ENCODE measurements at regions not wholly inside any gene's neighbourhood (a gene's known extent, or its start where the extent isn't known, plus 50 kb on each side); places are given as distances from the start of the nearest gene placed in this dataset.

DNA sequence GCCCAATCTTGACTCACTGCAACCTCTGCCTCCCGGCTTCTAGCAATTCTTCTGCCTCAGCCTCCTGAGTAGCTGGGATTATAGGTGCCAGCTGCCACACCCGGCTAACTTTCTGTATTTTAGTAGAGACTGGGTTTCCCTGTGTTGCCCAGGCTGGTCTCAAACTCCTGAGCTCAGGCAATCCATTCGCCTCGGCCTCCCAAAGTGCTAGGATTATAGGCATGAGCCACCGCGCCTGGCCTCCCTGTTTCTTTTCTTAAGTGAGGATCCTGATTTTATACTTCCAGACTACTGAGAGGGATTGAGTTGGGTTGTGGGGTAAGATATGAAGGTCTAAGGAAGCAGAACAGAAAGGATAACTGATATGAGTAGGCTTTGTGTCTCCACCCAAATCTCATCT, 106.8 kb downstream of the CNTN3 start:
- DNase-seq (ENCODE audit: low read depth), result no peak

DNA sequence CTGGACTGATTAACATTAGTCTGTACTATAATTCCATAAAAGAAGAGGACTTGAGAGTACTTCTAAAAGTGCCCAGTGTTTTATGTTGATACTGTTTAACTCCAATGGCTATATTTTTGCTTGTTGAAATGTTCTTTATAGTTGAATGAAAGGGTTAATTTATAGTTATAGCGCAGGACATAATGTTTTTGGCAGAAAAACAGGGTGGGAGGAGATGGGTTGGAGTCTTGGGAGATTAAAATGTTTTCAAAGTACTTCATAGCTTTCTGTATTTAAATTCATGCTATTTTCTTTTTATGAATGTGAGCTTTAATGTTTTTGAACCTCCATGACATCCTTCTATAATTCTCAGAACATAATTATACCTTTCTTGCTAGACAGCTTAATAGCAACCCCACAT, 108.2 kb downstream of the CNTN3 start:
- DNase-seq (ENCODE audit: low read depth), result no peak

DNA sequence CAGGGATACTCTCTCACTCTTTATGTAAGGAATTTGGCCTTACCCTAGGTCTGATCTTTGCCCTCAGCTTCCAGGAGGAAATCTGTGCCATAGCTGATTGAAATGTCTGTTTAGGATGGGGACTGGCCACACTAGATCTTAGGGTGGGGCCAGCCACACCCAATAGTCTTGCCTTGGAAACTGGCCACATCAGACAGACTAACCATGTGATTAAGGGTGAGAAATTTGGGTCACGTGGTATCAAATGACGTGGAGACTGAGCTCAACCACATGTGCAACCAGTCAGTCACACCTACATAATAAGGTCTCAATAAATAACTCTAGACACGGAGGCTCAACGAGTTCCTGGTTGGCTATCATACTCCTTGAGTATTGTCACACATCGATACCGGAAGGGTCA, 113.5 kb downstream of the CNTN3 start:
- DNase-seq (ENCODE audit: low read depth), result no peak

DNA sequence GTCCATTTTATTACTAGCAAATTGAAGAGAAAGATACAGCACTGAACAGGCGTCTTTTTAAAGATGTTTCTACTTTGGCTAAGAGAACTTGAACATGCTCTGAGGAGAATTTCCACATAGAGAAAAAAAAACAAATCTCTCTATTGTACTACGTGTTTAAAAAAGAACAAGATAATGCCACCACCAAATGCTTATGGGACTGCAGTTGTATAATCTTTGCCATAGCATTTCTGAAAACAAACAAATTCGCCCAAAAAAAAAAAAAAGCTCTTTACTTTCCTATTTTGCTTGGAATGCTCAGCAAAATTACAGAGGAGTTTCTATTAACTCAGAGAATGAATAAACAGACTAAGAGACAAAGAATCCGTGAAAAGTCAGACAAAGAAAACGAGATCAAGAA, 114.2 kb downstream of the CNTN3 start:
- DNase-seq (ENCODE audit: low read depth), result no peak

DNA sequence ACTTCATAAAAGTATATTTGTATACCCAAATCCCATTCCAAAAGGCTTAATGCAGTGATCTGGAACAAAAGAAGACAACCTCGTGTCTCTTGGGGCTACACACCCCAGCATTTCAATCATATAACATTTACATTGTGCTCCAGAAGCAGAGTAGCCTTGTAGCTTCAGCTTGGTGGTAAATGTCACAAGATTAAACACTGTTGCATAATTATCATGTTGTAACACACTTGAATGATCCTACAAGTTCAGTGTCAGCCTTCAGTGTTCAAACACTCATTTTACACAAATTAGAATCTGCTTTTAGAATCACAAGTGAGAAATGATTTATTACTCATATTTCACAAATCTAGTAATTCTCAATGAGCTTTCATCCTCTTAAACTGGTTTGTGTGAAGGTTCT, 122.6 kb downstream of the CNTN3 start:
- no peak for DNase-seq (ENCODE audit: low read depth)

DNA sequence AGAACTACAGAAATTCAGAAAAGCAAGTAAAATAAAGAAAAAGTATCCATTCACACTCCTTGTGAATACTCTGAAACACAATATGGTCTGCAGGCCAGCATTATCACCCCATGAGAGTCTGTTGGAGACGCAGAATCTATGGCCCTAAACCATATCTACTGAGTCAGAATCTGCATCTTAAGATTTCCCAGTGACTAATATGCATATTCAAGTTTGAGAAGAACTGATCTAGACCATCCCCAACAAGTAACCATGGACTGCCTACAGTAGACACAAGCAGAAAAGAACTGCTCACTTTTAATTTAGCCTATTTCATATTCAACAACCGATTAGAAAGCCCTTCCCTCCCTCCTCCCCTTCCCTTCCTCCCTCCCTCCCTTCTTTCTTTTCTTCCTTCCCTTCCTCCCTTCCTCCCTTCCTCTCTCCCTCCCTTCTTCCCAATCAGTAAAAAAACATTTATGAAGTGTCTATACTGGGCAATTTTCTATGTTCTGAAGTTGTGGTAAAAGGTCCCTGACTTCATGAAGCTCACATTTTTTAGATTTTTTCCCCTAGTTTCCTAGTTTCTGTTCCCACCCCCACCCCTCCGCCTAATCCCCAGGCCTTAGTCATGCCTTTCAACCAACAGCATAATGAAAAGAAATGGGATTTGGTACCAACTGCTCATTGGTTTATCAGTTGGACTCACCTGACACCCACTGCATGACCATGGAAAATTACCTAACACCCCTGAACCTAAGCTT, 125.2 kb downstream of the CNTN3 start:
- no peak for DNase-seq (ENCODE audit: low read depth)

DNA sequence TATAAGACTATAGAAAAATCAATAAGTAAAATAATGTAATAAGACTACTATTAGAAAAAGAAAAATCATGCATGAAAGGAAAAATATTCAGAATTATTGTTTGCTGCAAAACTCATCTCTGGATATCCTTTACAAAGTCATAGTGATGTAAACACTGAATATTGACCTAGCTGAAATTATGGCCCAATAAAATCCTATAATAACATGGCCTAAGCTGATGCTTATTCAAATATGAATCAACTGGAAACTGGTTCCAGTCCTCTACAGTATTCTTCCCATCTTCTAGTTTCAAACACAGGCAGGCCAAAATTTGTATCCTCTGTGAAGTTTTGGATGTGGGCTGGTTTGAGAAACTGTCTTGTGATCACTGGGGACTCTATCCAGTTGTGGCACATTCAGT, 134.5 kb downstream of the CNTN3 start:
- no peak for DNase-seq (ENCODE audit: low read depth)

DNA sequence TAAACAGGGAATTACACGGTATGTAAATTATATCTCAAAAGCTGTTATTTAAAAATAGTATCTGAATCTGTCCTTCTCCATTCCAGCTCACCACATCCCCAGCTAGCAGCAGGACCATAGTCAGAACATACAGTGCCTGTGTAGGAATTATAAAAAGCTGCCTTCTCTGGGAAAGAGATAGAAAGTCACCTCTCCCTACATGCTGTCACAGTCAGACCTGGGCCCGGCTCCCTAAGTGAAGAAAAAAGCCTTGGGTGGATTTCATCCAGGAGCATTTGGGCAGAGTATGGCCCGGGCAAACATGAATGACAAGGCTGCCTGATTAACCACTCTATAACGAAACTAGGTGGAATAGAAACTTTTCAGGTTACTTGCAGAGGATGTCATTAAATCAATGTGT, 144.1 kb downstream of the CNTN3 start:
- no peak for DNase-seq (ENCODE audit: low read depth)

DNA sequence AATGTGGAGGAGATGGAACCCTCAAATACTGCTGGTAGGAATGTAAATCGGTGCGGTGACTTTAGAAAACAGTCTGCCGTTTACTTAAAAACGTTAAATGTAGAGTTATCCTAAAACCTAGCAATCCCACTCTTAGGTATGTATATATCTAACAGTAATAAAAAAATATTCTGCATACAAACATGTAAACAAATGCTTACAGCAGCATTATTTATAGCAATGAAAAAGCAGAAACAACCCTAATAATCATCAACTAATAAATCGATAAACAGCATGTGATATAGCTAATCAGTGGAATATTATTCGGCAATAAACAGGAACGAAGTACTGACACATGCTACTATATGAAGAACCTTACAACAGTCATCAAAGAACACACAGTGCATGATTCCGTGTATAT, 144.7 kb downstream of the CNTN3 start:
- DNase-seq (ENCODE audit: low read depth), result no peak

DNA sequence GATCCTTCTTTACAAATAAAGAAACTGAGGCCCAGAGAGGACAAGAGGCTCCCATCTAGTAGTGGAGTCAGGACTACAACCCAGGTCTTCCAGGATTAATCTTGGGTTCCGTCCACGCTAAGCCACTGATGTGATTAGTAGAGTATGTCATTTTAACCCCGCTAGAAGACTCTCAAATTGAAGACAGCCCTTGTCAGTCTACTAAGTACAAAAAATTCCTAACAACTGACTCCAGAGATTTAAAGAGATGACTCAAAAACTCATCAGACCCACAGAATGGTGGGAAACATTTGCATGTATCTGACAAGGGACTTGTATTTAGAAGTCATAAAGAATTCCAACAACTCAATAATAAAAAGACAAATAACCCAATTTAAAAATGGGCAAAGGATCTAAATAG, 145.3 kb downstream of the CNTN3 start:
- peak; percentile 4 for DNase-seq (ENCODE audit: low read depth)

DNA sequence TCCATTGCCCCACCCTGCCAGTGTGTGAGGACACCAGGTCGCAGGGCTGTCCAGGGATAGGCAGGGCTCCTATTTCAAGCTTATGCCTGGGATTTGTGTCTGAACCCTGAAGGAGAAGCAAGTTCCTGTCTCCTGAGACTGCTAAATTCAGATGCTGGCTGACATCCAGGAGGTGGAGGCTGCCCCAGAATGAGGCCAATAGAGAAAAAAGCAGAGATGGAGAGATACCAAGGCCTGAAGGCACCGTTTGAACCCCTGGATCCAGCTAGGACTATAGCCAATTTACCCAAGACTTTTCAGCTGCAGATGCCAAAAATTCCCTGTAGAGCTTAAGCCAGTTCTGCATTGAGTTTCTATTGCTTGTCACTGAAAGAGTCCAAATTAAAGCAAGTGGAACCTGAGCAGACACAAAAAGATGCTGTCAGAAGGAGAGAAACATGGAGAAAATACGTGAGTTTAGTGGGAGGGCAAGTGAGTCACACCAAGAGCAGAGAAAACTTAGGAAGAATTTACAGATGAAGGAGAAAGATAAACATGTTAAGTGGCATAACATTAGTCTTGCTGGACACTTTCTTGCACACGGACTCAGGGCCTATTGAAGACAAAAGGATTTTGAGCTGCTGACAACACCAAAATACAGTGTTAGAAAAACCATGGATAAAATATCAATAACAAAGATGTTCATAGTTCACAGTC, 148.6 kb downstream of the CNTN3 start:
- no peak for DNase-seq (ENCODE audit: low read depth)

DNA sequence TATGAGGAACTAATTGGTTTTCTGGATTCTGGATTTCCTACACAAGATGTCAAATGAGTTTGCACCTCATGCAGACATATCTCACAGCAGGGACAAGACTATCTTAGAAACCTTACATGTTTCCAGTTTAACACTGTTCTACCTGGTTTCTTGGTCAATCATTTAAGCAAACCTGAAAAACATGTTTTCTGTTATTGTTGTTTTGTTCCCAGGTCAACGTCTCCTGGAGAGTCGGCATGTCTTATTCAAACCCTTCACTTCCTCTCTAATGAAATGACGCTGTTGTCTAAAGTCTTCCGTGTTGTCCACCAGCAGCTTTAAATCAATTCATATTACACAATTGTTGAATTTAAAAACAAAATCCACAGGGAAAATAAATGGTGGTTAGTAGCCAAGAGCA, 150.9 kb downstream of the CNTN3 start:
- no peak for DNase-seq (ENCODE audit: low read depth)

DNA sequence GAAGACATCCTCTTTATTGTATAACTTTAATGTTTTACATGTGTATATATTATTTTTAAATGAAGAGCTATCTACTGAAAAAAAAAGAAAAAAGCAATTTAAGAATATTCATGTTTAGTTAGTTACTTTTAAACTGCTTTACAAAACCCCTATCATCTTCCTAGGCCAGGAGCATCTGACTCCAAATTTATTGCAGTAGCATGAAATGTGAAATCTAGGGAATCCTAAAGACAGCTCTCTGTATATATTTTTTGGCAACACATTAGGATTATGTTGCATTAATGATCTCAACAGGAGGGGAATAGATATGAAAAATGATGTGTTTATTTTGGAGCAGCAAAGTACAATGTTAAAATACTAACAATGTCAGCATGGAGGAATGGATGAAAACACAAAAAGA, 158.3 kb downstream of the CNTN3 start:
- DNase-seq (ENCODE audit: low read depth), result no peak

DNA sequence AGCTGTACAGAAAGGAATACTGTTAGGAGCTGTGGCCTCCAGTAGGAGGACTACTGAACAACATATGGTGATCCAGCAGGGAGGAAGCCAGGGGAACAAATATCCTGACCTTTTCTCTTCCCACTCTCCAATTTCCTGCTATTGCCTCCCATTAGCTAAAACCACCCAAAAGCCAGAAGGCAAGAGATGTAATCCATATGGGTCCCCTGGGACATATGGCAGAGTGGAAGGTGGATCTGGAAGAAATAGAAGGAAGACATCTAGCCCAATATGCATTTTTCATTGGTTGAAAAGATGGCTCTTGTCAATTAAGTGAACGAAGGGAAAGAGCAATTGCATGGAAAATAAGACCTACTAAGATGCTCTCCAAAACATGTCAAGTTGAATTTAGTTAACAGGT, 167.2 kb downstream of the CNTN3 start:
- no peak for DNase-seq (ENCODE audit: low read depth)

DNA sequence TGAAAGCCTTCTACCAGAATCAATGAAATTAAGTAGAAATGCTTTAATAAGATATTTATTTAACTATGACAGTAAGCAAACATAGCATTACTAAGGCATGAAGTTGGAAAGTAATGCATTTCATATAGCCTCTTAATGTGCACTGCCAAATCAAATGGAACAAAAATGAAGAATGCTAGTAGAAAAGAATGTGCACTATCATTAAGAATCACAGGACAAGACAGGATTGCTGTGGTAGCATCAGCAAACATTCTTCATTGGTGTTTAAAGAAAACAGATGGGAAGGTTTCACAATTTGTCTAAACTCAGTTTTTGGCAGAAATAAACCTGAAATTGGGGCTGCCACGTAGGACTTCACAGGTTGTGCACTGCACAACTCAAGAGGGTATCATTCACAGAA, 168.9 kb downstream of the CNTN3 start:
- DNase-seq (ENCODE audit: low read depth), result no peak

DNA sequence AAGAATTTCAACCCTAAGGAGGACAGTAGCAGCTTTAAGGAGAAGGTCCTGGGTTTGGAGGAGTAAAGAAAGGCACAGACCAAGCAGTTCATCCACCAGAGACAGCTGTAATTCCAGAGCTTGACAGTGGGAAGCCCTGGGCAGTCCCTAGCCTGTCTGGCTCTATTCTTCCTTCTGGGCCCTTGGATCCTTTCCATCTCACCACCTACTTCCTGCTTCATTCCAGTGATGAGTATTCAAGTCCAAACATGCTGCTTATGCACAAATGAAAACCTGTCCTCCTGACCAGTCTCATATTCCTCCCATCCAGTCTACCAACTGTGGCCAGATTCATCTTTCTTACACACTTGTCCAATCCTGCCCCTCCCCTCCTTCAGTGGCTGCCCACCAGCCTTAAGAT, 171.4 kb downstream of the CNTN3 start:
- no peak for DNase-seq (ENCODE audit: low read depth)

DNA sequence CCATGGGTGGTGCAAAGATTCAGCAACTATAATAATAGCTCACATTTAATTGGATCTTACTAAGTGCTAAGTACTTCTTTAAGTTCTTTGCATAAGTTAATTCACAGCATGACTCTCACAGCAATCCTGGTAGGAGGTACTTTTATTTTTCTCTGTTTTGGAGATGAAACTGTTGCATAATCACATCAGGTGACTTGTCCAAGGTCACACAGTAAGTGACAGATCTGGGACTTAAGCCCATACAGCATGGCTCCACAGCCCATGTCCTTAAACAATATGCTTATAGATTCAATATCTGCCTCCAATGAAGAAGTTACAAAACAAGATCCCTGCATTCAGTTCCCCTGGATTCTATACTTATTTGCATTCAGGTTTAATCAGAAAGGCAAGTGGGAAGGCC, 171.8 kb downstream of the CNTN3 start:
- DNase-seq (ENCODE audit: low read depth), result no peak

DNA sequence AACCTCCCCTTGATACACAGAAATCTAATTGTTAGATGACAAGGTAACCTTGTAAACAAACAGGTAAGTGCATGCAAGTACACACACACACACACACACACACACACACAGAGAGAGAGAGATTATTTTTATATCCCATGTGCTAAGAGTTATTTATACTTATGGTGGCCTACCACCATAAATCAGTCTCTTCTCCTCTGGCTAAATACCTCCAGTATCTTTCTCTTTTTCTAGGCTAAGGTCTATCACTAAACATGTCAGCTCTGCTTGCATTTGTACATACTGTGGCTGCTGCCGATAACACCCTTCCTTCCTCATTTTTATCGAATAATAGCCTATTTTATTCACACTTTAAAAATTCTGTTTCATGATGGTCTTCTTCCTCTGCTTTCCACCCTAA, 172.4 kb downstream of the CNTN3 start:
- DNase-seq (ENCODE audit: low read depth), result no peak

DNA sequence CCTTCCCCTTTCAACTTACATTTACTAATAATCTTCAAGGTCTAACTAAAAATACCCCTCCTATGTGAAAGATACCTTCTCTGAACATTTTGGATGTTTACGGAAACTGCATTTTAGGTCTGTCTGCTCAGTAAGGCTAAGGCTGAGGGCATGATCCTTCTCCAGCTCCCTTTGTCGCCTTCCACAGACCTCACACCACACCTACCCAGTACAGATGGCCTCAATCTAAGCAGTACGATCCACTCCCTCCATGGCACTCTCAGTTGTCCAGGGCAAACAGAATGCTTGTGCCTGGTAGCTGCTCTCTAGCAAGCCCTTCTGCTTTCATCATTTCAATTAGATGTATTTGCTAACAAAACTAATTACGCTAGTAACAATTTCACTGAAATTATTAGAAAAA, 178.3 kb downstream of the CNTN3 start:
- no peak for DNase-seq (ENCODE audit: low read depth)

DNA sequence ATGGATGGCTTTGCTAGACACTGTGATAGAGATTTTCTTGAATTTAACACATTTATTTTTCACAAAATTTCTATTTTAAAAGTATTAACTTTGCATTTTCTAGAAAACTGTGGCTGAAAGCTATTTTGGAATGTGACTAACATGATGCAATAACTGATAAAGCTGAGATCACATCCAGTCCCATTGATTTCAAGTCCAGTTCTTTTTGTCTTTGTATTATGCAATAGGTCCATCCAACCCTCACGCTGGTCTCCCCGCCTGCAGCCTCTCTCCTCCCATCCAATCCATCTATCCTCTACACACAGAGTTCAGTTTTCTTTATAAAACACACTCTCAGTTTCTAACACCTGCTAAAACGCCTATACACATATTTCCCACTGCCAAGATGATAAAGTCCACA, 178.8 kb downstream of the CNTN3 start:
- no peak for DNase-seq (ENCODE audit: low read depth)

DNA sequence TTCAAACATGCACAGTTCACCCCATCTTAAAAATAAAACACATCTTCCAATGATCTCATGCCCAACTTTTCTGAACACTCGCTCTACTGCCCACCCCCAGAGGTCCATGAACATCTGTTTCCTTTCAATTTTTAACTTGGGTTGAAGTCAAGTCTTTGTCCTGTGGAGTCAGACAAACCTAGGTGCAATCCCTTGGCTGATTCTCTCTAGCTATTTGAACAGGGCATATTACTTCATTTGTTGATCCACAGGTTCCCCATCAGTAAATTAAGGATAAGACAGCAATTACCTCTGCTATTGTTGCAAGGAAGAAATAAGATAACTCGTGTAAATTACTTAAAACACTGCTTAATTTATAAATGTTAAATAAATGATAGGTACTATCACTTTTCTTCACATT, 180.1 kb downstream of the CNTN3 start:
- DNase-seq (ENCODE audit: low read depth), result no peak

DNA sequence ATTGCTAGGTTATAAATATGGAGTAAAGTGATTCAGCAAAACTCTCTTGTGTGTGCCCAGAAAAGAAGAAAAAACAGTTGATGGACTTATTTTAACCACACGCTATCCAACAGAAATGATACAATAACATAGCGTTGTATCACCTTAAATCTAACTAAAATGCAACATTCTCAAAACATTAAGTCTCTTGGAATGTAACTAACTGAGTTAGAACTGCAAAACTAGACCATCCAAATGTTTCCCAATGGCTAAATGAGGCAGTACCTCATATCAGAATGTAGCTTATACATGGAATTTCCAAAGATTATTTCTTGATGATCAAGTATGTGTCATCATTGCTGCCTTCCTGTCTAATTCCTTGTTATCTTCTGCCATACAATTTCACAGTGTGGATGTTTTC, 187.9 kb downstream of the CNTN3 start:
- DNase-seq (ENCODE audit: low read depth), result no peak

DNA sequence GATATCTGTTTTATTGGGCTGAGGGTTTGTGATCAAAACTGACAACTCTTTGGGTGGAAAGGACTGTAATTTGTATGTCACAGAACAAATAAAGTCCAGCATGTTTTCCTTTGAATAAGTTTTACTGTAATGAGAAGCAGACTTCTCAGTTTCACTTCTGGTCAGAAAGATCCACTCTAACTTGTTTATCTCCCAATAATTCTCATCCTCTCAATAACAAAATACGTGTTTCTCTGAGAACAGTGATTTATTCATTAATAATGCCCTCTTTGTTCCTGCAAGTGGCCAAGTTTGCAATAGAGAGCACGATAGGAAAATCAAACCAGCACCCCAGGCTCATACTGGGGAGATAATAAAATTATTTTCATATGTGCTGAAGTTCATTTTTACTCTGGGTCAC, 190.6 kb downstream of the CNTN3 start:
- DNase-seq (ENCODE audit: low read depth), result no peak

All from LHCN-M2 (cell line).